ENCODE measurements at regions not wholly inside any gene's neighbourhood (a gene's known extent, or its start where the extent isn't known, plus 50 kb on each side); places are given as distances from the start of the nearest gene placed in this dataset.

DNA sequence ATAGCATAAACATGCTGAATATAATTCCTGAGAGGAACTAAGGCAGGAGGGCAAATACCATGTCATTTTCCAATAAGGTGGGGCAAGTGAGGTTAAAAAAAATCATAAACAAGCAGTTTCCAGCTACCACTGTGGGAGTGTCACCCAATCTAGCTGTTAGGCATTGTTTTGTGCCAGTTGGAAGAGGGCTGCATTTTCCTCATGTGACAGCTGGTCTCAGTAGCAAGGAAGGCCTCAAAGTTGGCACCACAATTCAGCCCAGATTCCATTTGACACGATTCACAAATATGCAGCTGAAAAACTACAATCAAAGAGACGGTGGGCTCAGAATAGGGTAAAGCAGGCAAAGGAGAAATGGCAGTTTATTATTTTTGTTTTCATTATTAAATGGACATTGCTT lies 636.1 kb downstream of the KIF4B start (continued):
- TF ChIP-seq, protein P1, sequence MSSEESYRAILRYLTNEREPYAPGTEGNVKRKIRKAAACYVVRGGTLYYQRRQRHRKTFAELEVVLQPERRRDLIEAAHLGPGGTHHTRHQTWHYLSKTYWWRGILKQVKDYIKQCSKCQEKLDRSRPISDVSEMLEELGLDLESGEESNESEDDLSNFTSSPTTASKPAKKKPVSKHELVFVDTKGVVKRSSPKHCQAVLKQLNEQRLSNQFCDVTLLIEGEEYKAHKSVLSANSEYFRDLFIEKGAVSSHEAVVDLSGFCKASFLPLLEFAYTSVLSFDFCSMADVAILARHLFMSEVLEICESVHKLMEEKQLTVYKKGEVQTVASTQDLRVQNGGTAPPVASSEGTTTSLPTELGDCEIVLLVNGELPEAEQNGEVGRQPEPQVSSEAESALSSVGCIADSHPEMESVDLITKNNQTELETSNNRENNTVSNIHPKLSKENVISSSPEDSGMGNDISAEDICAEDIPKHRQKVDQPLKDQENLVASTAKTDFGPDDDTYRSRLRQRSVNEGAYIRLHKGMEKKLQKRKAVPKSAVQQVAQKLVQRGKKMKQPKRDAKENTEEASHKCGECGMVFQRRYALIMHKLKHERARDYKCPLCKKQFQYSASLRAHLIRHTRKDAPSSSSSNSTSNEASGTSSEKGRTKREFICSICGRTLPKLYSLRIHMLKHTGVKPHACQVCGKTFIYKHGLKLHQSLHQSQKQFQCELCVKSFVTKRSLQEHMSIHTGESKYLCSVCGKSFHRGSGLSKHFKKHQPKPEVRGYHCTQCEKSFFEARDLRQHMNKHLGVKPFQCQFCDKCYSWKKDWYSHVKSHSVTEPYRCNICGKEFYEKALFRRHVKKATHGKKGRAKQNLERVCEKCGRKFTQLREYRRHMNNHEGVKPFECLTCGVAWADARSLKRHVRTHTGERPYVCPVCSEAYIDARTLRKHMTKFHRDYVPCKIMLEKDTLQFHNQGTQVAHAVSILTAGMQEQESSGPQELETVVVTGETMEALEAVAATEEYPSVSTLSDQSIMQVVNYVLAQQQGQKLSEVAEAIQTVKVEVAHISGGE (CRISPR knock-in tag; IDR thresholded peaks at IDR 0.05): no peak
- no peak for TF ChIP-seq MECOM (CRISPR knock-in tag; IDR thresholded peaks at IDR 0.05)
- TF ChIP-seq SMARCA4 (IDR thresholded peaks at IDR 0.05): no peak
- no peak for TF ChIP-seq SIN3B (IDR thresholded peaks at IDR 0.05; ENCODE audit: low read depth)
- no peak for TF ChIP-seq ZNF354B (CRISPR knock-in tag; IDR thresholded peaks at IDR 0.05)
- no peak for TF ChIP-seq ZKSCAN3 (CRISPR knock-in tag; IDR thresholded peaks at IDR 0.05)
- no peak for TF ChIP-seq FOXA1 (IDR thresholded peaks at IDR 0.05; ENCODE audit: borderline replicate concordance)
- TF ChIP-seq ZNF133 (CRISPR knock-in tag; IDR thresholded peaks at IDR 0.05): no peak
- no peak for TF ChIP-seq ZBTB49 (CRISPR knock-in tag; IDR thresholded peaks at IDR 0.05; ENCODE audit: borderline replicate concordance)
- TF ChIP-seq ZBTB17 (CRISPR knock-in tag; IDR thresholded peaks at IDR 0.05): no peak
- TF ChIP-seq, protein P2, sequence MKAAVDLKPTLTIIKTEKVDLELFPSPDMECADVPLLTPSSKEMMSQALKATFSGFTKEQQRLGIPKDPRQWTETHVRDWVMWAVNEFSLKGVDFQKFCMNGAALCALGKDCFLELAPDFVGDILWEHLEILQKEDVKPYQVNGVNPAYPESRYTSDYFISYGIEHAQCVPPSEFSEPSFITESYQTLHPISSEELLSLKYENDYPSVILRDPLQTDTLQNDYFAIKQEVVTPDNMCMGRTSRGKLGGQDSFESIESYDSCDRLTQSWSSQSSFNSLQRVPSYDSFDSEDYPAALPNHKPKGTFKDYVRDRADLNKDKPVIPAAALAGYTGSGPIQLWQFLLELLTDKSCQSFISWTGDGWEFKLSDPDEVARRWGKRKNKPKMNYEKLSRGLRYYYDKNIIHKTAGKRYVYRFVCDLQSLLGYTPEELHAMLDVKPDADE (conservative IDR thresholded peaks at IDR 0.05; ENCODE audit: control insufficient read depth, low read depth, low read length): no peak
- TF ChIP-seq PHB2 (IDR thresholded peaks at IDR 0.05; ENCODE audit: low read depth): no peak
